ENCODE measurements at regions not wholly inside any gene's neighbourhood (a gene's known extent, or its start where the extent isn't known, plus 50 kb on each side); places are given as distances from the start of the nearest gene placed in this dataset.

GRCh38 chr18:59993560-59993959 is 93.8 kb downstream of the PMAIP1 start:
- TF ChIP-seq POLR2A (IDR thresholded peaks at IDR 0.05) = no peak
- TF ChIP-seq CTCF (IDR thresholded peaks at IDR 0.05) = no peak
